ENCODE measurements at regions not wholly inside any gene's neighbourhood (a gene's known extent, or its start where the extent isn't known, plus 50 kb on each side); places are given as distances from the start of the nearest gene placed in this dataset.

GRCh38 chr3:34300621-34301020 is 502.2 kb downstream of the PDCD6IP start:
- TF ChIP-seq CTCF (conservative IDR thresholded peaks at IDR 0.05; ENCODE audit: low read depth in 2 of 2) (no peak), CREB1 (CRISPR knock-in tag; IDR thresholded peaks at IDR 0.05; ENCODE audit: low read depth) (no peak), EZH2phosphoT487 (IDR thresholded peaks at IDR 0.05; ENCODE audit: unreplicated experiment) (no peak), EZH2 (IDR thresholded peaks at IDR 0.05; ENCODE audit: low read depth, unreplicated experiment) (no peak)

Measured in GM23338 (cell line).